ENCODE measurements at regions not wholly inside any gene's neighbourhood (a gene's known extent, or its start where the extent isn't known, plus 50 kb on each side); places are given as distances from the start of the nearest gene placed in this dataset.
"Not testable (repeated sequence)": the region's sequence is repeated elsewhere in the genome, so short reads cannot be mapped to it uniquely, and the experiment has no call there.

- no peak for DNase-seq
Observed at GRCh38 chr1:188669728-188670382, 1807.8 kb downstream of the BRINP3 start.

DNA sequence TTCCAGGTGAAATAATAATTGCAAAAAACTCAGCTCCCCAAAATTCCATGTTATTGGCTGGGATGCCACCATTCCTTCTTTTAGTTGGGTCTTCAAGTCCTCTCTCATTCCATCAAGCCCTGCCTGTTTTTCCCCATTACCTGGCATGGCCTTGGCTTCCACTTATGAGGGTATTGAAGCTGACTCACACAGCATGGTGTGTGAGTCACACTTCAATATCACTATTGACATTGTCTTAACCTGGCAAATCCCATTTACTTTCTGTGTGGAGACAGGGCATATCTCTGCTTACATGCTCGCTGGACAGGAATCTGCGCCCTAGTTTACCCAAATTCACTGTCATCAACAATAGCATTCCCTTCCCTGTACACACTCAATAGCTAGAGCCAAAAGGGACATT is 1806.8 kb downstream of the BRINP3 start:
- no peak for DNase-seq

DNA sequence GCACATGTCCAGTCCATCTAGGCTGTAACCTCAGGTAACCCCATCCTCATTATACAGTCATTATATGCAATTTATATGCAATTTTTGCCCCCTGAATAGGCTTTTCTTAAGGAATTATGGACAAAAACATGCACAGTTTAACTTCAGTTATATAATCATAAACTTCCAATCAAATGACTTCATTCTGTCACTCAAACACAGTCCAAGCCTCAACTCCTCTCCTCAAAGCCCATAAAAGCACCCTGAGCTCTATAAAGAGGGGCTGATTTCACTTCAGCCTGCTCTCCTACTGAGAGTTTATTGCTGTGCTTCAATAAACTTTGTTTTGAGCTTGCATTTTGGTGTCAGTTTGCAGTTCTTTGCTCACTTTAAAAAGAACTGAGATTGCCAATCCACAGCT is 1805.5 kb downstream of the BRINP3 start:
- no peak for DNase-seq

- DNase-seq: peak in 1 of 2 experiments; percentile 30
Observed at GRCh38 chr1:188689542-188689941, 1788.1 kb downstream of the BRINP3 start.

DNA sequence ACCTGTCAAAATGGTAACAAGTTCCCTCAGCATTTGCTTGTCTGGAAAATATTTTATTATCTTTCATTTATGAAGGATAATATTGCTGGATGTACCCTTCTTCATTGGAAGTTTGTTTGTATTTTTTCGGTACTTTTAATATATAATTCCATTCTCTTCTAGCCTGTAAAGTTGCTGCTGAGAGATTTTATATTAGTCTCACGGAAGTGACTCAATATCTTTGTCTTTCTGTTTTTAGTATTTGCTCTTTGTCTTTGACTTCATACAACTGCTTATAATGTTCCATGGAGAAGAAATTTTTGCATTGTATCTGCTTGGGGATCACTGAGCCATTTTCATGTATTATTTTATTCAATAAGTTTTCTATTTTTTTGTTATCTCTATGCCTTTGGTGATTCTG is 1777.5 kb downstream of the BRINP3 start:
- no peak for DNase-seq

GRCh38 chr1:188706742-188707141 is 1770.9 kb downstream of the BRINP3 start:
- peak; percentile 64 to 92 for DNase-seq

DNA sequence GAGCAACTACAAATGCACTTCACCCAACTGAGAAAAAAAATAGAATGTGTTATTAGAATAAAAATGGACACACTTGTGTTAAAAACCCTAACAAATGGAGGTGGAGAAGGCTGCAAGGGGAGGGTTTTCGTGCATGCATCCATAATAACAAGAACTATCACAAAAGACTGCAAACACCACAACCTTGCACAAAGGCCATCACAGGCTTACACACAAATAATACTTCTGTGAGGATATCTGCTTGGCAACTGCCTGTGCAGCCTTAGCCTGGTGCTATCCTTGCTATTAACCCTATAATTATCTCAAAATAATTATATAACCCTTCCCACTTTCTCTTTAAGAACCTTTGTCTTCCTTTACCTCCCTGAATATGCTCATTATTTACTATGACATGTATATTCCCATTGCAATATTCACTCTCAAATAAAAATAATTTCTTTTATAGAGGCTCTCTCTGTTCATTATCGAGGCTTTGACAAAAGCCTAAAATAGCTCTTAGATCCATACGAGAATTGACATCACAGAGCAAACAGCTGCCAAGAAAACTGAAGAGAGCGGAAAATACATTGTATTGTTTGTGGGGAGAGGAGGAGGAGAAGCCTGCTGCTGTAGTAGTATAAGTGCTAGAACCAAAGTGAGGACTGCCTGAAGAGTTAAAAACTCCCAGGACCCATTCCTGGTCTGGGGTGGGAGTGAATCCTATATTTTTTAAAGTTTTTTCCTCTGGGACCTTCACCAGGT is 1768.7 kb downstream of the BRINP3 start:
- no peak for DNase-seq

DNA sequence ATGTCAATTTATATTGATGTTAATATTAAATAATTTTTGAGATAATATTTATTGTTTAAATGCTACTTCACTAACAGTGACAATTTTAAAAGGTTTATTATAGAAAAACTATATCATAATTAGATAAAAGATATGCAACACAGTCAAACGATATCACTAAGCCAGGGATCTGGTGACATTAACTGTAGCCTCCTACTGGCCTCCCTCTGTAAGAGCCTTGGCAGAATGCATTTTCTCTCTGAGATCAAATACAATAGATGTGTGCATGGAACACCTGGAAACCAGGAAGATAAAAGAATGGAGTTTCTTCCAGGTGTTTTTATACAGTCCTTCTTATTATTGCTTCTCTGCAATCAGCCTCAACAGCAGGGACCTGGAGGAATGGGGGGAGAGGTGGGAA is 1762.1 kb downstream of the BRINP3 start:
- peak in 1 of 2 experiments; percentile 12 for DNase-seq

DNA sequence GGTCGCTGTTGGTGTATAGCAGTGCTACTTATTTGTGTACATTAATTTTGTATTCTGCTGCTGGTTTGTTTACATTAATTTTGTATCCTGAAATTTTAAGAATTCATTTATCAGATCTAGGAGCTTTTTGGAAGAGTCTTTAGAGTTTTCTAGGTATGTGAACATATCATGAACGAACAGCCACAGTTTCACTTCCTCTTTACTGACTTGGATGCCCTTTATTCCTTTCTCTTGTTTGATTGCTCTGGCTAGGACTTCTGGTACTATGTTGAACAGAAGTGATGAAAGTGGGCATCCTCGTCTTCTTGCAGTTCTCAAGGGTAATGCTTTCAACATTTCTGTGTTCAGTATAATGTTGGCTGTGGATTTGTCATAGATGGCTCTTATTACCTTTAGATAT is 1757.9 kb downstream of the BRINP3 start:
- DNase-seq: no peak

- DNase-seq: no peak
Observed at GRCh38 chr1:188723332-188724020, 1754.2 kb downstream of the BRINP3 start.

DNA sequence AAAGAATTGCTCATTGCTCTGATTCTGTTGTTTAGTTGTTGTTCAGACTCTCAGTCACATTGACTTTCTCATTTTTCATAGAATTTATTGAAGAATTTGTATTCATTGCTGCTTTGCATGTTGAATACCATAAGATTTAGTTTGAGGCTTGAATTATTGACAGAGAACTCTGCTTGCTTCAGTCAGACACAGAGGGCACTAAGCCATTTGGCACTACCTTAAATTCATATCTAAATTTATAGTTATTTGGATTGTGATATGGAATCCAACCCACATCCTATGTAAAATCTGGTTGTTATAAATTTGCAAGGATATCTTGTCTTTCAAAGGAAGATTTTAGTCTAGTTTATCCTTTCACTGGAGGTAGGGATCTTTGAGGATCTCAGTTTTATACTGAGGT is 1748.6 kb downstream of the BRINP3 start:
- no peak for DNase-seq

GRCh38 chr1:188735567-188735966 is 1742.1 kb downstream of the BRINP3 start:
- no peak for DNase-seq

DNA sequence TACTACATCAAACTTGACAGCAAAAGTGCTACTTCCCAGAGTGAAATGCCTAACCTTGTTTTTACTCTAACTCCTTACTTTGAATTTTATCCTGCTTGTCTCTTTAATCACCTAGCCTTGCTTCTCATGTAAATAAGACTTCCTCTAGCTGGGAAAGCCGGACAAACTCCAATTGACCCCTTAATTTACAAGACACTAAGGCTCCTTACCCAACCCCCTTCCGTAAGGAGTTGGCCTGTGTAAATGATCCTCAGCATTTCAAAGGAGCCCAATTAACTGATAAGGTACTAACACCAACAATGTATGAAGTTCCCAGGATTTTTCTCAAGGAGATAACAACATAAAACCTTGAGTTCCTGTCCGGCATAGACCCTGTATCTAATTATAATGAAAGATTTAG is 1728.4 kb downstream of the BRINP3 start:
- not testable (repeated sequence) for DNase-seq

- not testable (repeated sequence) for DNase-seq
Observed at GRCh38 chr1:188752027-188752426, 1725.6 kb downstream of the BRINP3 start.

GRCh38 chr1:188757747-188758146 is 1719.9 kb downstream of the BRINP3 start:
- DNase-seq: not testable (repeated sequence)

DNA sequence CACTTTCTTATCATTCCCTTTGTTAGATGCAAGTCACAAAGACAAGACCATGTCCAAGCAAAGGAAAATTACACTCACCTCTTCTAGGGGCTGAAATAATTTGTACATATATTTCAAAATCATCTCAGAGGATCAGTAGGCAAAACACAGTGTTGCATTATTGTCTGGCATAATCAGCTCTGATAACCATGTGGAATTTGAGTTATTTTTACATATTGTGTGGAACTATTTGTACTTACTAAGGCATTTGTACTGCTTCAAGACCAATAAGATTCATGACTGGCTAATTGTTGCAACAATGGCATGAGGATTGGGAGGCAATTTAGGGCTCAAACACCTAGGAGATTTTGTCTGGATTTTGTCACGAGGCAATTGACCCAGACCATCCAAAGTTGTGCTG is 1716.4 kb downstream of the BRINP3 start:
- no peak for DNase-seq

DNA sequence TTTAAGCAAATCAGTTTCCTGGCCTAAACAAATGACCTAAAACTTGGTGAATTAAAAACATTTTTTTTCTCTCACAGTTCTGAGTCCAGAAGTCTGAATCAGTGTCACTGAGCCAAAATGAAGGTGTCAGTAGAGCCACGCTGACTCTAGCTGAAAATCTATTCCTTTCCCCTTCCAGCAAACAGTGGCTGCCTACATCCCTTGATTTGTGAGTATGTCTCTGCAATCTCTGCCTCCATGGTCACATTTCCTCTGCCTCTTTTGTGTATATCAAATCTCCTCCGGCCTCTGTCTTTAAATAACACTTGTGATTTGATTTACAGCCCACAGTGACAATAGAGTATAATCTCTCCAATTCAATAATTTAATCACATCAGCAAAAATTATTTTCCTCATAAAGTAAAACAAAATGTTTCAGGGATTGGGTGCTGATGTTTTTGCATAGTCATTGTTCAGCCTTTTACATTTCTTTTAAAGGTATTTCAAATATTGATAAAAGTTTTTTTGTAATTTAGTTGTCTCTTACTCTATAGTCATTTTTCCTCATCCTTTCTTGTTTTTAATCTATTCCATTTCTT is 1715.4 kb downstream of the BRINP3 start:
- no peak for DNase-seq

DNA sequence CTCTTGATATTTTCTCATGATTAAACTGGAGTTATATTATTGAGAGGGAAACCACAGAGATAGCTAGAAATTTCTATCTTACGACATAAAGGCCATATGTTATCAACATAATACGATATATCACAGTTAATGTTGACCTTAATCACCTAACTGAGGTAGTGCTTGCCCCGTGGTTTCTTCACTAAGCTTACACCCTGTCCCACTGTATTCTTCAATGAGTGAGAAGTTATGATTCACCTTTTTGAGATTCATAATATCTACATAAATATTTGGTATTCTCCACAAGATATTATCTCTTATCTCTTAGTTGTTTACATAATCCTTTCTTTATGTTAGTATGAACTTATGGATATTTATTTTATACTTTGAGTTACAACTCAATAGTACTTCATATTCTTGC is 1714.1 kb downstream of the BRINP3 start:
- DNase-seq: no peak

DNA sequence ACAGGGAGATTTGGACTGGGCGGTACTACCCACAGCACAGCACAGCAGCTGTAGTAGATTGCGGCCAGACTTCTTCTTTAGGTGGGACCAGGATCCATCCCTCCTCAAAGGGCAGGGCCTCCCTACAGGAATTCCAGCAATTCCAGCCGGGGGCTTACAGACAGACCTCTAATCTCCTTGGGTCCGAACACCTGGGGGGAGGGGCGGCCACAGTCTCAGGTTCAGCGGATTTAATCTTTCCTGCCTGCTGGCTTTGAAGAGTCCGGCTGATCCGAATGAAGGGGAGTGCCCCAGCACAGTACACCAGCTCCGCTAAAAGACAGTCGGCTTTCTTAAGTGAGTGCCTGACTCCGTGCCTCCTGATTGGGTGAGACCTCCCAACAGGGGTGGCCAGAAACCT is 1708.5 kb downstream of the BRINP3 start:
- no peak for DNase-seq

DNA sequence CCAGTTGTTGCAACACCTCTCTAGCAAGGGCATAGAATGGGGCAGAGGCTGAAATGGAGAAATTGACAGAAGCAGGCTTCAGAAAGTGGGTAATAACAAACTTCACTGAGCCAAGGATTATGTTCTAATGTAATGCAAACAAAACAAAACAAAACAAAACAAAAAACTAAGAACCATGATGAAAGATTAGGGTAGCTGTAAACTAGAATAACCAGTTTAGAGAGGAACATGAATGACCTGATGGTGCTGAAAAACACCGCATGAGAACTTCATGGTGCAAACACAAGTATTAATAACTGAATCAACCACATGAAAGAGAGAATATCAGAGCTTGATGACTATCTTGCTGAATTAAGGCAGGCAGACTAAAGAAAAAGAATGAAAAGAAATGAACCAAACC is 1707.7 kb downstream of the BRINP3 start:
- no peak for DNase-seq

- no peak for DNase-seq
Observed at GRCh38 chr1:188778578-188778977, 1699.1 kb downstream of the BRINP3 start.

DNA sequence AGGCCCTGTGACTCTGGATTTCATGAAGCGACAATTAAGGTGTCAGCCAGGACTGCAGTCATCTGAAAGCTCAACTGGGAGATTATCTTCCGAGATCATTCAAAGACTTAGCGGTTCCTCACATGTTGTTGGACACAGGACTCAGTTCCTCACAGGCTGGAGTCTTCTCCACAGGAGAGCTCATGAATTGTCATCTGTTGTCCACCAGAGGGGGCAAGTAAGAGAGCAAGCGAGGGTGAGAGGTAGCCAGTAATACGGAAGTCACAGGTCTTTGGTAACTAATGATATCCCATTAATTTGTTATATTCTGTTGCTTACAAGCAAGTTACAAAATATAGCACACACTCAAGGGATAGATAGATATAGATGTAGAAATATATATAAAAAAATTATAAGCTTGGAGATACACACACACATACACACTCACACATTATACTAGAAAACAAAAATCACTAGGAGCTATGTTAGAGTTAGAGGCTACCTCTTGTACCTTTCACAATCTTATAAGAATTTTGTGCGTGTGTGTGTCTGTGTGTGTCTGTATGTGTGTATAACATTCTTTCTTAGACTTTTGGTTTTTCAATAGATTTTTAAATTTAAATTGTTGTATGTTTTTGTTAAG is 1695.3 kb downstream of the BRINP3 start:
- DNase-seq: peak; percentile 5 to 55

GRCh38 chr1:188794969-188795368 is 1682.7 kb downstream of the BRINP3 start:
- no peak for DNase-seq
